PC-9 (cell line): ENCODE measurements at regions not wholly inside any gene's neighbourhood (a gene's known extent, or its start where the extent isn't known, plus 50 kb on each side); places are given as distances from the start of the nearest gene placed in this dataset.
A peak's percentile ranks its signal among the peaks of the same experiment; 100 is the strongest.

Experiments used
- BruUV-seq: library from RNA; stranded (reverse); fragments of 400-500 nt; replicated peaks from 2 replicates; lab custom pipeline; 2021; lab: Mats Ljungman, UMichigan
- CTCF ChIA-PET: fragments of 300-600 bp; sonication (Branson Sonifier 250); formaldehyde crosslinking; loops from one replicate; lab custom pipeline; 2022; ENCODE audit warnings: antibody characterized with exemption; lab: Charles Lee
- POLR2A ChIA-PET: fragments of 300-600 bp; sonication (Branson Sonifier 250); formaldehyde crosslinking; loops from one replicate; lab custom pipeline; 2022; ENCODE audit warnings: antibody characterized with exemption; ENCODE audit not compliant: unreplicated experiment; lab: Charles Lee
- DNase-seq, 2 experiments: peaks; one replicate each; pipeline versions ENCODE4 v3.0.0 to v3.0.0-alpha.2; 2015 to 2022; ENCODE audit warnings: mixed read lengths in 1 of 2
- H2AFZ ChIP-seq: fragments of 200-600 bp; sonication (generic); 2 replicates; pipeline ENCODE4 v1.8.1; 2017; ENCODE audit warnings: antibody characterized with exemption
- H3F3A ChIP-seq: fragments of 200-600 bp; sonication (generic); 2 replicates; pipeline ENCODE4 v1.8.1; 2017; ENCODE audit warnings: antibody characterized with exemption, mild to moderate bottlenecking, low read depth; ENCODE audit not compliant: insufficient read depth
- H3K27ac ChIP-seq: fragments of 200-600 bp; sonication (generic); 2 replicates; pipeline ENCODE4 v1.6.1; 2016; ENCODE audit warnings: mixed run types
- H3K27me3 ChIP-seq: fragments of 200-600 bp; sonication (generic); 2 replicates; pipeline ENCODE4 v1.6.1; 2016; ENCODE audit warnings: low read depth, mixed run types; ENCODE audit not compliant: insufficient read depth
- H3K36me3 ChIP-seq: fragments of 200-600 bp; sonication (generic); 2 replicates; pipeline ENCODE4 v1.6.1; 2016; ENCODE audit warnings: low read depth, mixed run types
- H3K4me1 ChIP-seq: fragments of 200-600 bp; sonication (generic); replicated peaks from 2 replicates; pipeline ENCODE4 v1.6.1; 2016; ENCODE audit warnings: mixed run types; ENCODE audit not compliant: insufficient read depth
- H3K4me2 ChIP-seq: fragments of 200-600 bp; sonication (generic); 2 replicates; pipeline ENCODE4 v1.6.1; 2017; ENCODE audit warnings: mixed run types
- H3K4me3 ChIP-seq: fragments of 200-600 bp; sonication (generic); 2 replicates; pipeline ENCODE4 v1.6.1; 2016; ENCODE audit warnings: mixed run types
- H3K79me2 ChIP-seq: fragments of 200-600 bp; sonication (generic); 2 replicates; pipeline ENCODE4 v1.6.1; 2017; ENCODE audit warnings: low read depth, mixed run types
- H3K9me2 ChIP-seq: fragments of 200-600 bp; sonication (generic); 2 replicates; pipeline ENCODE4 v1.8.1; 2017; ENCODE audit warnings: mild to moderate bottlenecking; ENCODE audit not compliant: insufficient read depth
- H3K9me3 ChIP-seq: fragments of 200-600 bp; sonication (generic); 2 replicates; pipeline ENCODE4 v1.8.1; 2016; ENCODE audit warnings: low read depth; ENCODE audit not compliant: insufficient read depth
- H4K20me1 ChIP-seq: fragments of 200-600 bp; sonication (generic); 2 replicates; pipeline ENCODE4 v1.8.1; 2017; ENCODE audit not compliant: insufficient read depth
- CTCF ChIP-seq: fragments of 200-600 bp; sonication (generic); conservative IDR thresholded peaks from 2 replicates; pipeline ENCODE4 v1.6.1; 2017; ENCODE audit warnings: mixed run types, antibody characterized with exemption, mild to moderate bottlenecking, moderate library complexity
- EZH2 ChIP-seq: fragments of 200-600 bp; sonication (generic); IDR thresholded peaks from 2 replicates; pipeline ENCODE4 v1.8.0; 2017; ENCODE audit warnings: antibody characterized with exemption, low read depth
- intact Hi-C: fragments of 100-400 bp; cut with micrococcal nuclease; formaldehyde crosslinking; loops from one replicate; pipeline ENCODE4 v1.10.0; 2022; ENCODE audit not compliant: unreplicated experiment

GRCh38 chr6:22141241-22141745 lies 155.5 kb downstream of the PRL start:
- Histone ChIP-seq H3K9me3 (no peaks in the 10 kb centered on the region), H3K4me2 (peak overlapping the region; percentile 9; the same call in 1 of the 2 replicates), H3K4me3 (no peak overlapping the region), H3F3A (peaks cover 17% of the 10 kb centered on the region; the same call in 1 of the 2 replicates), H3K79me2 (no peaks in the 10 kb centered on the region), H3K27me3 (no peaks in the 10 kb centered on the region), H3K36me3 (no peaks in the 10 kb centered on the region), H3K9me2 (no peaks in the 10 kb centered on the region), H3K27ac (no peak overlapping the region; the same call in 1 of the 2 replicates), H2AFZ (peak overlapping the region; percentile 64), H4K20me1 (no peaks in the 10 kb centered on the region), H3K4me1 (peaks cover 18% of the 10 kb centered on the region)
- POLR2A ChIA-PET: no interaction called here
- intact Hi-C loops: loop anchor here (1.0 to 10.0 kb wide), 3 partner anchors 84 to 1578 kb away; no protein-coding TSS in a partner anchor
- BruUV-seq: no TSS peak
- TF ChIP-seq CTCF: no peak
- TF ChIP-seq EZH2: no peak
- peak; percentile 46 to 86 for DNase-seq
- CTCF ChIA-PET: no interaction called here

GRCh38 chr6:22142856-22143255 lies 154.0 kb downstream of the PRL start:
- Histone ChIP-seq H3K4me1 (peaks cover 18% of the 10 kb centered on the region), H3F3A (peaks cover 17% of the 10 kb centered on the region; the same call in 1 of the 2 replicates), H2AFZ (no peak overlapping the region), H3K4me2 (no peak overlapping the region), H3K9me3 (no peaks in the 10 kb centered on the region), H3K4me3 (no peak overlapping the region), H3K79me2 (no peaks in the 10 kb centered on the region), H3K9me2 (no peaks in the 10 kb centered on the region), H4K20me1 (no peaks in the 10 kb centered on the region), H3K27ac (no peak overlapping the region), H3K36me3 (no peaks in the 10 kb centered on the region), H3K27me3 (no peaks in the 10 kb centered on the region)
- POLR2A ChIA-PET: interaction anchor here (0.6 to 0.8 kb wide), 2 partner anchors 57 to 382 kb away, joined by 5 read pairs; no protein-coding TSS in a partner anchor
- no peak for DNase-seq
- intact Hi-C loops: loop anchor here (10.0 kb wide), 1 partner anchor 82 kb away; no protein-coding TSS in a partner anchor
- no TSS peak for BruUV-seq
- TF ChIP-seq CTCF: no peak
- no peak for TF ChIP-seq EZH2
- CTCF ChIA-PET: no interaction called here

- Histone ChIP-seq H3K79me2 (no peaks in the 10 kb centered on the region), H3K4me2 (no peak overlapping the region), H3K36me3 (no peaks in the 10 kb centered on the region), H3K27ac (no peak overlapping the region), H2AFZ (no peak overlapping the region), H4K20me1 (no peaks in the 10 kb centered on the region), H3K4me1 (peaks cover 18% of the 10 kb centered on the region), H3F3A (peaks cover 17% of the 10 kb centered on the region; the same call in 1 of the 2 replicates), H3K9me2 (no peaks in the 10 kb centered on the region), H3K27me3 (no peaks in the 10 kb centered on the region), H3K4me3 (no peak overlapping the region), H3K9me3 (no peaks in the 10 kb centered on the region)
- POLR2A ChIA-PET: no interaction called here
- intact Hi-C loops: loop anchor here (10.0 kb wide), 1 partner anchor 79 kb away; no protein-coding TSS in a partner anchor
- no peak for DNase-seq
- CTCF ChIA-PET: no interaction called here
- no peak for TF ChIP-seq CTCF
- no peak for TF ChIP-seq EZH2
- no TSS peak for BruUV-seq
Measured at GRCh38 chr6:22145376-22145775, 151.5 kb downstream of the PRL start.
